ENCODE measurements at regions not wholly inside any gene's neighbourhood (a gene's known extent, or its start where the extent isn't known, plus 50 kb on each side); places are given as distances from the start of the nearest gene placed in this dataset.

GRCh38 chr15:97815835-97816234 lies 144.7 kb upstream of the ARRDC4 start:
- no peak for TF ChIP-seq HDAC1 (CRISPR knock-in tag; IDR thresholded peaks at IDR 0.05)
- TF ChIP-seq CHCHD3 (CRISPR knock-in tag; IDR thresholded peaks at IDR 0.05): no peak
- TF ChIP-seq SMC3 (IDR thresholded peaks at IDR 0.05; ENCODE audit: low read length): no peak

Measured in HepG2 (cell line).